ENCODE measurements at regions not wholly inside any gene's neighbourhood (a gene's known extent, or its start where the extent isn't known, plus 50 kb on each side); places are given as distances from the start of the nearest gene placed in this dataset.

- DNase-seq (ENCODE audit: low spot score), result peak; percentile 9
Observed at GRCh38 chr7:118080947-118081346, 103.0 kb upstream of the LSM8 start.

- no peak for DNase-seq (ENCODE audit: low spot score)
Observed at GRCh38 chr7:118082506-118082905, 101.5 kb upstream of the LSM8 start.

GRCh38 chr7:118085000-118085399 is 99.0 kb upstream of the LSM8 start:
- no peak for DNase-seq (ENCODE audit: low spot score)

GRCh38 chr7:118087126-118087525 is 96.8 kb upstream of the LSM8 start:
- DNase-seq (ENCODE audit: low spot score), result no peak

- DNase-seq (ENCODE audit: low spot score), result no peak
Observed at GRCh38 chr7:118094044-118094443, 89.9 kb upstream of the LSM8 start.

- peak; percentile 20 for DNase-seq (ENCODE audit: low spot score)
Observed at GRCh38 chr7:118104812-118105441, 79.0 kb upstream of the LSM8 start.

- no peak for DNase-seq (ENCODE audit: low spot score)
Observed at GRCh38 chr7:118109607-118110006, 74.4 kb upstream of the LSM8 start.

- no peak for DNase-seq (ENCODE audit: low spot score)
Observed at GRCh38 chr7:118110178-118110925, 73.6 kb upstream of the LSM8 start.

- DNase-seq (ENCODE audit: low spot score), result no peak
Observed at GRCh38 chr7:118111347-118111746, 72.6 kb upstream of the LSM8 start.

GRCh38 chr7:118114175-118114574 is 69.8 kb upstream of the LSM8 start:
- DNase-seq (ENCODE audit: low spot score), result no peak

- DNase-seq (ENCODE audit: low spot score), result no peak
Observed at GRCh38 chr7:118129041-118129795, 54.7 kb upstream of the LSM8 start.

- DNase-seq (ENCODE audit: low spot score), result no peak
Observed at GRCh38 chr7:118132764-118133163, 51.2 kb upstream of the LSM8 start.
